Kidney (tissue), 13 donors: ENCODE measurements at regions not wholly inside any gene's neighbourhood (a gene's known extent, or its start where the extent isn't known, plus 50 kb on each side); places are given as distances from the start of the nearest gene placed in this dataset.
A peak's percentile ranks its signal among the peaks of the same experiment; 100 is the strongest.

Source experiments
- DNase-seq, 5 donors: peaks; one replicate each; pipeline ENCODE4 v3.0.0-alpha.2; 2013 to 2020
- FAIRE-seq: peaks from 2 replicates; lab custom pipeline; 2012; peaks lifted over from hg19 to GRCh38; lab: Jason Lieb, UNC
- H3K27ac ChIP-seq, 2 donors: one replicate each; pipeline ENCODE4 v1.7.0; 2013; ENCODE audit warnings: low read depth in 2 of 2, low read length in 2 of 2, inconsistent platforms in 1 of 2
- H3K27me3 ChIP-seq: one replicate; pipeline ENCODE4 v1.7.1; 2013; ENCODE audit warnings: low read length, inconsistent platforms; ENCODE audit not compliant: control insufficient read depth, insufficient read depth
- H3K36me3 ChIP-seq, 3 donors: one replicate each; pipeline versions ENCODE4 v1.7.0 to v1.7.1; 2013; ENCODE audit warnings: low read length in 3 of 3, control low read depth in 1 of 3, inconsistent platforms in 1 of 3; ENCODE audit not compliant: insufficient read depth in 3 of 3, control insufficient read depth in 2 of 3
- H3K4me1 ChIP-seq, 3 donors: one replicate each; pipeline versions ENCODE4 v1.7.0 to v1.7.1; 2013; ENCODE audit warnings: low read length in 3 of 3, inconsistent platforms in 1 of 3, low read depth in 1 of 3; ENCODE audit not compliant: control insufficient read depth in 2 of 3, insufficient read depth in 2 of 3
- H3K4me3 ChIP-seq, 3 donors: one replicate each; pipeline versions ENCODE4 v1.7.0 to v1.8.1; 2013; ENCODE audit warnings: low read length in 3 of 3, control low read depth in 1 of 3, inconsistent platforms in 1 of 3
- H3K9ac ChIP-seq, 3 donors: one replicate each; pipeline versions ENCODE4 v1.7.0 to v1.7.1; 2013; ENCODE audit warnings: low read length in 3 of 3, control low read depth in 1 of 3, inconsistent platforms in 1 of 3
- H3K9me3 ChIP-seq, 3 donors: one replicate each; pipeline versions ENCODE4 v1.7.0 to v1.7.1; 2013; ENCODE audit warnings: low read length in 3 of 3, control low read depth in 1 of 3, inconsistent platforms in 1 of 3; ENCODE audit not compliant: control insufficient read depth in 2 of 3, insufficient read depth in 1 of 3
- intact Hi-C: fragments of 100-400 bp; cut with DNase I; formaldehyde crosslinking; loops from one replicate; pipeline ENCODE4 v1.11.1; 2022
- TF ChIP-seq, protein P1 (sequence below): IDR thresholded peaks from 3 replicates; pipeline ENCODE4 v1.5.1; 2012; ENCODE audit warnings: mild to moderate bottlenecking, moderate library complexity, borderline replicate concordance; ENCODE audit not compliant: insufficient read depth; ENCODE audit errors: extremely low read depth
- donor health status: control.
- donor health status: control.
- donor health status: control.
- donor health status: control.
- donor health status: control.
- donor health status: DM: yes; HTN: yes; CAD: no.
- donor health status: Normal renal cell carcinoma (clear cell type).

DNA sequence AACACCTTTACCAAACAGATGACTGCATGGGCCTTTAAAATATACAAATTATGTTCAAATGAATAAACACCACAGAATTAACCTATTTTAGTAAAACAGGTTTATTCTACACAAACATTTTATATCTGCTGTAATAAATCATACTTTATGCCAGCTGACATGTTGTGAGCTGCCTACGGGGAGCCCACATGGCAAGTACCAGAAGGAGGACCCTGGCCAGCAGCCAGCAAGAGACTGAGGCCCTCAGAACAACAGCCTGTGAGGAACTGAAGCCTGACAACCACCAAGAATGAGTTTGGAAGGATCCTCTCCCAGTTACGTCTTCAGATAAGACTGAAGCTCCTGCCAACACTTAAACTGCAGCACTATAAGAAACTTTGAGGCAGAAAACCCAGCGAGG, 377.0 kb downstream of the PDGFC start:
- H3K9me3 ChIP-seq = no peaks in the 10 kb centered on the region
- peak in 2 of 5 donors; percentile 33 to 39 for DNase-seq

DNA sequence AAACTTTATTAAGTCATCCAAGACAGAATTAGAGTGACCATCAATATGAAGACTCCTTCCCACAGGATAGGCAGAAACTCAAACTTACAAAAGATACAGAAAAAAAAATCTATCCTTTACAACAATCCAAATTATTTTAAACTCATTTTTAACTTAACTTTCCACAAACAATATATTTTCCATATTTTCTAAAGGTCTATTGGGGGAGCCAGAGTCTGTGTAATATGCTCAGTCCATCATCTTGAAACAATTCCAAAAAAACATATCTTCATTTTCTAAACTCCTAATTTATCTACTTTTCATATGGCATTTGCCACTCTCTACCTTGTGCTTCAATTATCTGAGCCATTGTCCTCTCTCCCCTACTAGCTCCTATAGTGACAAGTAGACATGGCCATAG, 378.1 kb downstream of the PDGFC start:
- peak; percentile 32 for FAIRE-seq
- H3K9me3 ChIP-seq = no peaks in the 10 kb centered on the region
- H3K27ac ChIP-seq = no peak overlapping the region
- TF ChIP-seq, protein P1, sequence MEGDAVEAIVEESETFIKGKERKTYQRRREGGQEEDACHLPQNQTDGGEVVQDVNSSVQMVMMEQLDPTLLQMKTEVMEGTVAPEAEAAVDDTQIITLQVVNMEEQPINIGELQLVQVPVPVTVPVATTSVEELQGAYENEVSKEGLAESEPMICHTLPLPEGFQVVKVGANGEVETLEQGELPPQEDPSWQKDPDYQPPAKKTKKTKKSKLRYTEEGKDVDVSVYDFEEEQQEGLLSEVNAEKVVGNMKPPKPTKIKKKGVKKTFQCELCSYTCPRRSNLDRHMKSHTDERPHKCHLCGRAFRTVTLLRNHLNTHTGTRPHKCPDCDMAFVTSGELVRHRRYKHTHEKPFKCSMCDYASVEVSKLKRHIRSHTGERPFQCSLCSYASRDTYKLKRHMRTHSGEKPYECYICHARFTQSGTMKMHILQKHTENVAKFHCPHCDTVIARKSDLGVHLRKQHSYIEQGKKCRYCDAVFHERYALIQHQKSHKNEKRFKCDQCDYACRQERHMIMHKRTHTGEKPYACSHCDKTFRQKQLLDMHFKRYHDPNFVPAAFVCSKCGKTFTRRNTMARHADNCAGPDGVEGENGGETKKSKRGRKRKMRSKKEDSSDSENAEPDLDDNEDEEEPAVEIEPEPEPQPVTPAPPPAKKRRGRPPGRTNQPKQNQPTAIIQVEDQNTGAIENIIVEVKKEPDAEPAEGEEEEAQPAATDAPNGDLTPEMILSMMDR = no peak
- H3K9ac ChIP-seq = no peak overlapping the region
- H3K36me3 ChIP-seq = no peaks in the 10 kb centered on the region
- intact Hi-C loops = no loop called here
- no peak overlapping the region for H3K4me3 ChIP-seq
- no peak for DNase-seq
- no peaks in the 10 kb centered on the region for H3K27me3 ChIP-seq
- no peaks in the 10 kb centered on the region for H3K4me1 ChIP-seq

More for the DNA sequence above, 377.0 kb downstream of the PDGFC start:
- no peaks in the 10 kb centered on the region for H3K36me3 ChIP-seq
- H3K27me3 ChIP-seq = no peaks in the 10 kb centered on the region
- H3K4me3 ChIP-seq = no peak overlapping the region
- intact Hi-C loops = no loop called here
- FAIRE-seq = no peak
- no peak overlapping the region for H3K9ac ChIP-seq
- H3K27ac ChIP-seq = no peak overlapping the region
- H3K4me1 ChIP-seq = no peaks in the 10 kb centered on the region
- TF ChIP-seq, protein P1 = no peak

DNA sequence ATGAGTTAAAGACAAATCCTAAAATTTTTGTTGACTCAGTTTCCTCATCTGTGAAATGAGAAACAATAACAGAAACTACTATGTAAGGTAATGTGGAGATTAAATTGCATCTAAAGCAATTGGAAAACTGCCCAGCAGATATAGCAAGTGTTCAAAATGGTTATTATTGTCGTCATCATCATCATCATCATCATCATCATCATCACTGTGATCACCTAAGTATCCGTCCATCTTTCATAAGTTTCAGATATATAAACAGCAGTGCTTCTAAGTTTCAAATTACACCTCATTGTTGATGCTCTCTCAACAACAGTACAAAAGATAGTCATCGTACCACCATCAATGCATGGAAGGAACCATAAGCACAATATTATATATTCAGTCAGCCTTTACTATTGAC, 379.9 kb downstream of the PDGFC start:
- intact Hi-C loops = no loop called here
- Histone ChIP-seq H3K27ac (no peak overlapping the region), H3K27me3 (no peaks in the 10 kb centered on the region), H3K4me3 (no peak overlapping the region), H3K4me1 (no peaks in the 10 kb centered on the region), H3K9ac (no peak overlapping the region), H3K36me3 (no peaks in the 10 kb centered on the region), H3K9me3 (no peaks in the 10 kb centered on the region)
- TF ChIP-seq, protein P1 = no peak
- DNase-seq (no peak), FAIRE-seq (no peak)

DNA sequence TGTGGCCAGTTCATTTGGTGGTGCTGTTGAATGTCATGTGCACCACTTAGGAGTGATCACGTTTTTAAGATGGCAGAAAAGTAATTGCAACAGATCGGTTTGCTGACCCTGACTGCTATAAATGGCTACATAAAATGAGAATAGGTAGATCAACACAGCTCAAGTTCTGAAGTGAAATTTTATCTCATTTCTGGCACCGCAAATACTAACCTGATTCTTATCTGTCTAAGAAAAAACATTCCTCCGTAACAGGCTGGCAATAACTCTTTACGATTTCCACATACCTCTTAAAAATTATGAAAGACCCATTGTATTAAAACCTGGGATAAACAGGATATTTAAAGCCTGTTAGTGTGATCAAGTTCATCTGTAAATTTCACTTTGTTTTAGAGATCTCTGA, 387.5 kb downstream of the PDGFC start:
- no peak overlapping the region for H3K27ac ChIP-seq
- DNase-seq (peak in 2 of 5 donors; percentile 38 to 60), FAIRE-seq (no peak)
- no peak overlapping the region for H3K4me3 ChIP-seq
- intact Hi-C loops = no loop called here
- H3K36me3 ChIP-seq = no peaks in the 10 kb centered on the region
- TF ChIP-seq, protein P1 = no peak
- H3K27me3 ChIP-seq = no peaks in the 10 kb centered on the region
- H3K9ac ChIP-seq = no peak overlapping the region
- H3K4me1 ChIP-seq = no peaks in the 10 kb centered on the region
- no peaks in the 10 kb centered on the region for H3K9me3 ChIP-seq
